SK-N-MC (cell line): ENCODE measurements at regions not wholly inside any gene's neighbourhood (a gene's known extent, or its start where the extent isn't known, plus 50 kb on each side); places are given as distances from the start of the nearest gene placed in this dataset.

Source experiments
- DNase-seq: peaks from one replicate; pipeline ENCODE4 v3.0.0-alpha.2; 2011; ENCODE audit warnings: low read depth, low spot score
- H3K27ac ChIP-seq: fragments of 200-600 bp; sonication (generic); 2 replicates; pipeline ENCODE4 v1.5.1; 2016; ENCODE audit warnings: mixed run types
- H3K36me3 ChIP-seq: fragments of 200-600 bp; sonication (generic); 2 replicates; pipeline ENCODE4 v1.6.1; 2017; ENCODE audit warnings: antibody characterized with exemption, low read length, mixed read lengths; ENCODE audit not compliant: insufficient read depth
- H3K4me3 ChIP-seq: fragments of 200-600 bp; sonication (generic); 2 replicates; pipeline ENCODE4 v1.5.1; 2016
- H3K9ac ChIP-seq: fragments of 200-600 bp; sonication (generic); 2 replicates; pipeline ENCODE4 v1.8.0; 2017; ENCODE audit warnings: mixed run types, mixed read lengths; ENCODE audit not compliant: insufficient read length
- H3K9me3 ChIP-seq: fragments of 200-600 bp; sonication (generic); 2 replicates; pipeline ENCODE4 v1.6.1; 2017; ENCODE audit warnings: low read depth, mild to moderate bottlenecking, antibody characterized with exemption, low read length, moderate library complexity, mixed read lengths
- EZH2 ChIP-seq: fragments of 200-600 bp; sonication (generic); IDR thresholded peaks from one replicate; pipeline ENCODE4 v1.6.1; 2017; ENCODE audit warnings: antibody characterized with exemption
- FOXP2 ChIP-seq: optimal IDR thresholded peaks from 2 replicates; pipeline ENCODE3; 2011; ENCODE audit warnings: mild to moderate bottlenecking, moderate library complexity; ENCODE audit not compliant: insufficient read depth; ENCODE audit errors: extremely low read length, control extremely low read depth
- POLR2AphosphoS5 ChIP-seq: IDR thresholded peaks from 2 replicates; pipeline ENCODE4 v1.6.1; 2012; ENCODE audit warnings: mild to moderate bottlenecking, low read depth, low read length, borderline replicate concordance

DNA sequence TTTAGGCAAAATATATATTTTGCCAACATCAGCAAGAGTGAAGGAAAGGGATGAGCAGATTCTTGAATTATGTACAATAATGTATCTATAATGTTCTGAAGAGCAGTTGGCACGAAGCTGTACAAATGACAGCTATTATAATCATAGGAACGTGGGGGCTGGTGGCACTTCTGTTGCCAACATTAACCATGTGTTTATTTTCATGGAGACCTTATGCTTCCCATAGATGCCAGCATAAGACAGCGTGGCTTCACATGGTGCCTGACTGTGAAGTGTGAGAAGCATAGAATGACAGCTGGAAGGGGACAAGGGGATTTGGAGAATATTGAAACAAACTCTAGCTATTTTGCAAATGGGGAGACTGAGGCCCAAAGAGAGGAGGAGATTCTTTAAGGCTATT lies 52.6 kb upstream of the ATP10B start:
- H3K27ac ChIP-seq = no peak overlapping the region
- no peaks in the 10 kb centered on the region for H3K36me3 ChIP-seq
- DNase-seq = no peak
- no peaks in the 10 kb centered on the region for H3K9me3 ChIP-seq
- TF ChIP-seq POLR2AphosphoS5 (no peak), FOXP2 (no peak), EZH2 (no peak)
- no peak overlapping the region for H3K4me3 ChIP-seq
- H3K9ac ChIP-seq = no peak overlapping the region

DNA sequence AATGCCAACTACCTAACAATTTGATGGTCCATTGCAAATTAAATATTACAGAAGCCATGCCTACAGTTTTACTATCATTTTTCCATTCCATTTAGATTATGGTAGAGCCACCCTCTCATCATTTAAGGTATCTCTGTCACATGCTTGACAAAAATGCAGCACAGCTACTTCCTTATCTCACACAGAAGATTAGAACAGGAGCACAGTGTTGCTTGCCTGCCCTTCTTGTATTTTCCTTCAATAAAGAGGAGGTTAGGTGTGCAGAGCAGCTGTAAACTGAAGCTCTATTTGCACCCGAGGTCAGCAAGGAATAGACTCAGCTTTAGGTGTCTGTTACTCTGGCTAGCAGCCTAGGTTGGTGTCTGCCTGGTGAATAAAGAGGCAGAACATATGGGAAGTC lies 51.5 kb upstream of the ATP10B start:
- Histone ChIP-seq H3K4me3 (no peak overlapping the region), H3K36me3 (no peaks in the 10 kb centered on the region), H3K9me3 (no peaks in the 10 kb centered on the region), H3K9ac (no peak overlapping the region), H3K27ac (no peak overlapping the region)
- TF ChIP-seq POLR2AphosphoS5 = no peak
- no peak for TF ChIP-seq EZH2
- TF ChIP-seq FOXP2 = no peak
- DNase-seq = no peak

DNA sequence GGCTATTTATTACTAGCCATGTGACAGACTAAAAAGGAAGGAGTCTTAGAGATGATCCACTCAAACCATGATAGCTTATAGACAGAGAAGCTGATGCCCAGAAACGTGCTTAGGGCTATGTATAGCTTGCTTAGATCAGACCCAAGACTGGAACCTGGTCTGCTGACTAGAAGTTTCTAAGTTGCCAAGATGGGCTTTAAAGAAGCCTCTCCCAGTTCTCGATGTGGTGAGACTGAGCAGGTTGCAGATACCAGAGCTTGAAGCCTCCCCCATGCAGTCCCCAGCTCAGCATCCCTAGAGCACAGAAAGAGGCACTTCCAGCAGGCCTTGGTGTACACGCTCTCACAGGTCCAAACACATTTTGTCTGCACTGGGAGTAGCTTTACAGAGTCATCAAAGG lies 51.1 kb upstream of the ATP10B start:
- Histone ChIP-seq H3K9ac (no peak overlapping the region), H3K27ac (no peak overlapping the region), H3K36me3 (no peaks in the 10 kb centered on the region), H3K4me3 (no peak overlapping the region), H3K9me3 (no peaks in the 10 kb centered on the region)
- TF ChIP-seq EZH2 (no peak), POLR2AphosphoS5 (no peak), FOXP2 (no peak)
- no peak for DNase-seq
